Transverse colon (tissue), 4 donors: ENCODE measurements at regions not wholly inside any gene's neighbourhood (a gene's known extent, or its start where the extent isn't known, plus 50 kb on each side); places are given as distances from the start of the nearest gene placed in this dataset.

ENCODE experiments used
- DNase-seq: peaks from one replicate; pipeline ENCODE4 v3.0.0-alpha.2; 2019
- H3K27ac ChIP-seq, 4 donors: fragments of 200-600 bp; sonication (generic); 2 replicates each; pipeline ENCODE4 v1.5.1; 2016 to 2018; ENCODE audit warnings: inconsistent platforms in 4 of 4
- H3K27me3 ChIP-seq: fragments of 200-600 bp; sonication (generic); 2 replicates; pipeline ENCODE4 v1.5.1; 2017; ENCODE audit warnings: inconsistent platforms
- H3K36me3 ChIP-seq, 4 donors: fragments of 200-600 bp; sonication (generic); 2 replicates each; pipeline ENCODE4 v1.5.1; 2017 to 2019; ENCODE audit warnings: inconsistent platforms in 4 of 4
- H3K4me1 ChIP-seq, 4 donors: fragments of 200-600 bp; sonication (generic); 2 replicates each; pipeline ENCODE4 v1.5.1; 2017 to 2020; ENCODE audit warnings: inconsistent platforms in 4 of 4
- H3K4me3 ChIP-seq, 4 donors: fragments of 200-600 bp; sonication (generic); 1 replicate in 1 of 4; 2 replicates in 3 of 4; pipeline versions ENCODE4 v1.5.1 to v1.6.1; 2017 to 2019; ENCODE audit warnings: inconsistent platforms in 4 of 4
- H3K9me3 ChIP-seq, 2 donors: fragments of 200-600 bp; sonication (generic); 2 replicates each; pipeline ENCODE4 v1.5.1; 2017 to 2019; ENCODE audit warnings: inconsistent platforms in 2 of 2
- EP300 ChIP-seq: sonication (generic); formaldehyde crosslinking; IDR thresholded peaks from one replicate; pipeline ENCODE4 v1.6.1; 2017; ENCODE audit warnings: antibody characterized with exemption, low read depth
- POLR2A ChIP-seq: fragments of 450-650 bp; IDR thresholded peaks from one replicate; pipeline ENCODE4 v1.6.1; 2016; ENCODE audit warnings: antibody characterized with exemption, mild to moderate bottlenecking, moderate library complexity
- POLR2AphosphoS5 ChIP-seq, 3 donors: sonication (generic); formaldehyde crosslinking; IDR thresholded peaks; one replicate each; pipeline ENCODE4 v1.6.1; 2016; ENCODE audit warnings: antibody characterized with exemption in 3 of 3
- WGBS, 2 donors: methylation state at CpG; one replicate each; pipeline ENCODE4 v1.1.5; 2018; ENCODE audit warnings: low coverage in 1 of 2; 5-methylcytosine and 5-hydroxymethylcytosine counted together
- in situ Hi-C, 4 donors: fragments of 200-750 bp; cut with MboI; loops; one replicate each; pipeline versions ENCODE4 v1.15.0 to v1.15.1; 2017; ENCODE audit warnings: low sequenced_read_pairs in 3 of 4, low pct_ligation_motif_present in 1 of 4, low pct_unique_long_range_greater_than_20kb in 1 of 4
- intact Hi-C: fragments of 100-400 bp; cut with DNase I; formaldehyde crosslinking; loops from one replicate; pipeline ENCODE4 v1.15.1; 2023; ENCODE audit warnings: low total_unique reads
- TF ChIP-seq, protein P1 (sequence below), 5 experiments: fragments of 200-600 bp in 3 of 5; fragments of 450-650 bp in 2 of 5; sonication (generic) in 3 of 5; IDR thresholded peaks; 1 replicate in 2 of 5; 2 replicates in 3 of 5; pipeline ENCODE4 v1.5.1; 2016 to 2017; ENCODE audit warnings: antibody characterized with exemption in 5 of 5, inconsistent platforms in 3 of 5, mild to moderate bottlenecking in 2 of 5, moderate library complexity in 1 of 5

DNA sequence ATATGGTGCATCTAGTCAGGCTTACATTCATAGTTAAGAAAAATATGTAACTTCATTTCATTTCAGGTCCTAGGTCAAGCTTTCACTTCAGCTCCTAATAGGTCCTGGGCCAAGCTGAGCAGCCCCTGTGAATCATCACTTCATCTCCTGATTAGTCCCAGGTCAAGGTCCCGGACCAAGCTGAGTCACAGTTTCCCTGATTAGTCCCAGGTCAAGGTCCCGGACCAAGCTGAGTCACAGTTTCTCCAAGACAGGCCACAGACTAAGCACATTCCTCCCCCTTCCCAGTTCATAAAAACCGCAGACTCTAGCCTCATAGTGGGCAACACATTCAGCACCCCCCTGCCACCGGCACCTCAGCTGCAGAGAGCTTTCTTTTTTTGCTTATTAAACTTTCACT is 1331.8 kb downstream of the PCDH19 start:
- Histone ChIP-seq H3K4me1 (no peaks in the 10 kb centered on the region), H3K4me3 (no peak overlapping the region), H3K27ac (no peak overlapping the region), H3K27me3 (no peaks in the 10 kb centered on the region), H3K9me3 (no peaks in the 10 kb centered on the region), H3K36me3 (no peaks in the 10 kb centered on the region)
- TF ChIP-seq POLR2AphosphoS5 (IDR thresholded peaks at IDR 0.05) (no peak), EP300 (no peak), POLR2A (no peak)
- TF ChIP-seq, protein P1, sequence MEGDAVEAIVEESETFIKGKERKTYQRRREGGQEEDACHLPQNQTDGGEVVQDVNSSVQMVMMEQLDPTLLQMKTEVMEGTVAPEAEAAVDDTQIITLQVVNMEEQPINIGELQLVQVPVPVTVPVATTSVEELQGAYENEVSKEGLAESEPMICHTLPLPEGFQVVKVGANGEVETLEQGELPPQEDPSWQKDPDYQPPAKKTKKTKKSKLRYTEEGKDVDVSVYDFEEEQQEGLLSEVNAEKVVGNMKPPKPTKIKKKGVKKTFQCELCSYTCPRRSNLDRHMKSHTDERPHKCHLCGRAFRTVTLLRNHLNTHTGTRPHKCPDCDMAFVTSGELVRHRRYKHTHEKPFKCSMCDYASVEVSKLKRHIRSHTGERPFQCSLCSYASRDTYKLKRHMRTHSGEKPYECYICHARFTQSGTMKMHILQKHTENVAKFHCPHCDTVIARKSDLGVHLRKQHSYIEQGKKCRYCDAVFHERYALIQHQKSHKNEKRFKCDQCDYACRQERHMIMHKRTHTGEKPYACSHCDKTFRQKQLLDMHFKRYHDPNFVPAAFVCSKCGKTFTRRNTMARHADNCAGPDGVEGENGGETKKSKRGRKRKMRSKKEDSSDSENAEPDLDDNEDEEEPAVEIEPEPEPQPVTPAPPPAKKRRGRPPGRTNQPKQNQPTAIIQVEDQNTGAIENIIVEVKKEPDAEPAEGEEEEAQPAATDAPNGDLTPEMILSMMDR (IDR thresholded peaks at IDR 0.05), result no peak
- WGBS, 2 donors, result 78% methylated on average over 4 of the region's 4 CpGs; no CpG with 5 or more reads in 1 of the 2 donors
- intact Hi-C loops (no loop called here), in situ Hi-C loops (no loop called here)
- no peak for DNase-seq

DNA sequence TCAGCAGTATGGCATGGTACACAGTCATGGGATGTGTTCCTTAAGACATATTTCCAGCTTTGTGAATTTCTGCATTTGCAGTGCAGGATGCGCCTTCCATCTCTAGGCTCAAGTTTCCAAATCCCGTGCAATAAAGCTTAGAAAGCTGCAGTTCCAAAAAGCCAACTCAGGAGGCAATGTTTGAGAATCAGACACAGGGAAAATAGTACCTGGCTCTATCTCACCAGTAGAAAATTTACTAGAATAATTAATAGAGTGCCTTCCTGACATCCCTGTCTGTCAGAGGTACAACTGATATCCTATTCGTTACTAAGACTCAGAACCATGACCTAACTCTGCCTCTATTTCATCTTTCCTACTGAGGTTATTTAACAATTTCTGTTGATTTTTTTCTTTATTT is 1333.0 kb downstream of the PCDH19 start:
- Histone ChIP-seq H3K4me1 (no peaks in the 10 kb centered on the region), H3K27ac (no peak overlapping the region), H3K27me3 (no peaks in the 10 kb centered on the region), H3K4me3 (no peak overlapping the region), H3K9me3 (no peaks in the 10 kb centered on the region), H3K36me3 (no peaks in the 10 kb centered on the region)
- intact Hi-C loops (no loop called here), in situ Hi-C loops (no loop called here)
- TF ChIP-seq EP300, result no peak
- no peak for TF ChIP-seq POLR2AphosphoS5 (IDR thresholded peaks at IDR 0.05)
- no peak for TF ChIP-seq POLR2A
- TF ChIP-seq, protein P1 (IDR thresholded peaks at IDR 0.05), result no peak
- DNase-seq, result no peak
- 74 to 100% methylated on average over 1 to 3 of the region's 3 CpGs for WGBS, 2 donors

DNA sequence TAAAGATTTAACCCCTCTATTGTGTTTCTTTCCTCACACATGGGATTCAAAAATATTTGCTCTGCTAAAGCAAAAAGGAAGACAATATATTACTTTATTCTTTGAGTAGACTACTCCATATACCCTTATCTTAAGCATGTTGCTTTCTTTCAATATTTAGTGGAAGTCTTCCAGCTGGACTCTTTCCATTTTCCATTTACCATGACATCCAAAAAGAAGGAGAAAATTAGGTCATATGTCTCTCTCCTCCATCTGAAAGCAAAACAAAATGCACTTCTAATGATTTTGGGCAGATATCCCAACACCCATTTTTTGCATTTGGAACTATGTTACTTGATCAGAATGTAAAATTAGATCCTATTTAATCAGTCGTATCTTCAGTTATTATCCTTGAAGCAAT is 1336.5 kb downstream of the PCDH19 start:
- DNase-seq, result no peak
- H3K4me3 ChIP-seq, result no peak overlapping the region
- H3K36me3 ChIP-seq, result no peaks in the 10 kb centered on the region
- in situ Hi-C loops, result loop anchor here in 1 of 4 donors (25.0 kb wide), 1 partner anchor 111 kb away; no protein-coding TSS in a partner anchor
- no peaks in the 10 kb centered on the region for H3K9me3 ChIP-seq
- no peak overlapping the region for H3K27ac ChIP-seq
- no peaks in the 10 kb centered on the region for H3K27me3 ChIP-seq
- 80% methylated on average over 1 of the region's 1 CpG for WGBS, 2 donors
- H3K4me1 ChIP-seq, result no peaks in the 10 kb centered on the region
- intact Hi-C loops, result no loop called here
- no peak for TF ChIP-seq EP300
- TF ChIP-seq, protein P1 (IDR thresholded peaks at IDR 0.05), result no peak
- no peak for TF ChIP-seq POLR2AphosphoS5 (IDR thresholded peaks at IDR 0.05)
- TF ChIP-seq POLR2A, result no peak

DNA sequence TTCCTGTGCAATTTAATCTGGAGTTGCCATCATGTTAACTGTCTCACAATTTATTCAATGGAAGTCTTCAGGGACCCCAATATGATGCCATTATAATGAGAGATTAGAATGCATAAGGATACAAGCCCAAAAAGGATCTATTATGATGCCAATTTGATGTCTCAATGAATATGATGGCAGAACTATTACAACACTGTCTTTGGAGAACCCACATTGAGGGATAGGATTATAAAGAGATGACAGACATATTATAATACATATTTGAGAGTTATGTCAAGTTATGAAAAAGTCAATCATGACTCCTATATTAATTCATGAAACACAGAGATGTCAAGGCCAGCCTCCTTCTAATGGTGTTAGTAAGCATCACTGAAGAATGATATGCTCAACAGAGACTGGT is 1358.4 kb downstream of the PCDH19 start:
- Histone ChIP-seq H3K27ac (no peak overlapping the region), H3K27me3 (no peaks in the 10 kb centered on the region), H3K4me3 (no peak overlapping the region), H3K36me3 (no peaks in the 10 kb centered on the region), H3K9me3 (no peaks in the 10 kb centered on the region), H3K4me1 (no peaks in the 10 kb centered on the region)
- TF ChIP-seq EP300 (no peak), POLR2A (no peak), POLR2AphosphoS5 (IDR thresholded peaks at IDR 0.05) (no peak)
- TF ChIP-seq, protein P1 (IDR thresholded peaks at IDR 0.05), result no peak
- intact Hi-C loops (no loop called here), in situ Hi-C loops (loop anchor here in 1 of 4 donors (25.0 kb wide), 1 partner anchor 89 kb away; no protein-coding TSS in a partner anchor)
- no peak for DNase-seq
